ENCODE measurements at regions not wholly inside any gene's neighbourhood (a gene's known extent, or its start where the extent isn't known, plus 50 kb on each side); places are given as distances from the start of the nearest gene placed in this dataset.

- no peak for TF ChIP-seq HDAC6 (IDR thresholded peaks at IDR 0.05; ENCODE audit: low read depth, low read length)
These were observed 272.1 kb downstream of the FAM72C start (continued) for GRCh38 chr1:143699731-143700130.
